ENCODE measurements at regions not wholly inside any gene's neighbourhood (a gene's known extent, or its start where the extent isn't known, plus 50 kb on each side); places are given as distances from the start of the nearest gene placed in this dataset.

DNA sequence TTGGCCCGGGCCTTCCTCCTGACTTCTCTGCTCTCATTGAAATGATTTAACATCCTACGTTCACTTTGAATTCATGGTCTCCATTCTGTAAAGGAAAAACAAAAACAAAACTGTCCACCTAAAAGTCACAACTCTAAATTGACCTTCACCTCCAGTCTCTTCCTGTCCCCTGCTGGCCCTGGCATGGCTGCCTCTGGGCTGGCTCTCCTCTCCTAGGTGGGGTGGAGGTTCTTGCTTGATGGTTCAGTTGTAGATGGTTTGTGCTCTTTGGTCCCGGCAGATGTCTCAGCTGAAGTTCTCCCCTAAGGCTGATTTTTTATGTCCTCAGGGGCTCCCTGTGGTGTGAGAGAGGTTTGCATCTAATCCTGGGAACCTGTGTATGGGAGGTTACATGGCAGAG, 121.1 kb downstream of the ACKR3 start (continued):
- TF ChIP-seq, protein P1, sequence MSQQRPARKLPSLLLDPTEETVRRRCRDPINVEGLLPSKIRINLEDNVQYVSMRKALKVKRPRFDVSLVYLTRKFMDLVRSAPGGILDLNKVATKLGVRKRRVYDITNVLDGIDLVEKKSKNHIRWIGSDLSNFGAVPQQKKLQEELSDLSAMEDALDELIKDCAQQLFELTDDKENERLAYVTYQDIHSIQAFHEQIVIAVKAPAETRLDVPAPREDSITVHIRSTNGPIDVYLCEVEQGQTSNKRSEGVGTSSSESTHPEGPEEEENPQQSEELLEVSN (IDR thresholded peaks at IDR 0.05): no peak
- TF ChIP-seq SAP30 (IDR thresholded peaks at IDR 0.05; ENCODE audit: insufficient read depth, insufficient replicate concordance, low read length) (no peak), CTBP2 (IDR thresholded peaks at IDR 0.05; ENCODE audit: borderline replicate concordance, insufficient read depth, insufficient read length, low read length) (no peak)

Data from H1 (cell line).